Ovary (tissue), 7 donors: ENCODE measurements at regions not wholly inside any gene's neighbourhood (a gene's known extent, or its start where the extent isn't known, plus 50 kb on each side); places are given as distances from the start of the nearest gene placed in this dataset.
"Not testable (repeated sequence)": the region's sequence is repeated elsewhere in the genome, so short reads cannot be mapped to it uniquely, and the experiment has no call there.

ENCODE experiments used
- DNase-seq, 5 donors: peaks; one replicate each; pipeline ENCODE4 v3.0.0-alpha.2; 2019 to 2020
- H3K27ac ChIP-seq, 2 donors: fragments of 200-600 bp; one replicate each; pipeline versions ENCODE4 v1.5.1 to v1.8.0; 2019 to 2022
- H3K27me3 ChIP-seq: fragments of 200-600 bp; one replicate; pipeline ENCODE4 v1.8.0; 2022
- H3K36me3 ChIP-seq: fragments of 200-600 bp; sonication (generic); one replicate; pipeline ENCODE4 v1.5.1; 2019
- H3K4me1 ChIP-seq: one replicate; pipeline ENCODE4 v1.8.1; 2013; ENCODE audit warnings: mild to moderate bottlenecking, moderate library complexity; ENCODE audit not compliant: insufficient read depth
- H3K4me3 ChIP-seq: fragments of 200-600 bp; sonication (generic); one replicate; pipeline ENCODE4 v1.5.1; 2017
- H3K9me3 ChIP-seq, 2 donors: fragments of 200-600 bp in 1 of 2; sonication (generic) in 1 of 2; one replicate each; pipeline versions ENCODE4 v1.5.1 to v1.8.1; 2013 to 2019; ENCODE audit warnings: mild to moderate bottlenecking in 1 of 2, moderate library complexity in 1 of 2
- CTCF ChIP-seq, 3 donors: fragments of 450-650 bp in 2 of 3; fragments of 200-600 bp in 1 of 3; IDR thresholded peaks; one replicate each; pipeline versions ENCODE4 v1.5.1 to v1.8.0; 2016 to 2022; ENCODE audit warnings: antibody characterized with exemption in 3 of 3, mild to moderate bottlenecking in 1 of 3
- EP300 ChIP-seq: sonication (generic); formaldehyde crosslinking; IDR thresholded peaks from one replicate; pipeline ENCODE4 v1.6.1; 2017; ENCODE audit warnings: antibody characterized with exemption
- POLR2A ChIP-seq: fragments of 450-650 bp; IDR thresholded peaks from one replicate; pipeline ENCODE4 v1.6.1; 2017; ENCODE audit warnings: antibody characterized with exemption, mild to moderate bottlenecking, moderate library complexity
- WGBS, 3 donors: extraction: QIAGEN DNeasy Blood & Tissue Kit in 1 of 3; methylation state at CpG; one replicate each; pipeline versions ENCODE4 v1.1.5 to v1.1.7; 2013 to 2017; 5-methylcytosine and 5-hydroxymethylcytosine counted together
- intact Hi-C, 4 donors: fragments of 100-400 bp; cut with DNase I; formaldehyde crosslinking; loops; one replicate each; pipeline versions ENCODE4 v1.11.0 to v1.15.1; 2022 to 2023
- donor health status: DM: no; HTN: no; CAD: no; lungs with moderate emphysema.
- donor health status: DM: no; HTN: no; CAD: no.
- donor health status: Bipolar disorder and iron deficiency.
- donor health status: DM: no; HTN: no; CAD: no.
- donor health status: DM: yes; HTN: yes; CAD: no.

- Histone ChIP-seq H3K4me1 (no peaks in the 10 kb centered on the region), H3K27ac (no peak overlapping the region), H3K9me3 (no peaks in the 10 kb centered on the region), H3K4me3 (no peak overlapping the region), H3K27me3 (no peaks in the 10 kb centered on the region), H3K36me3 (no peaks in the 10 kb centered on the region)
- WGBS, 3 donors = 88 to 90% (median 88%) methylated on average over 11 of the region's 11 CpGs
- DNase-seq = no peak
- intact Hi-C loops = loop anchor here in 1 of 4 donors (5.0 kb wide), 1 partner anchor 65 kb away; no protein-coding TSS in a partner anchor
- TF ChIP-seq POLR2A (no peak), EP300 (no peak), CTCF (IDR thresholded peaks at IDR 0.05) (no peak)
Measured at GRCh38 chr20:47897461-47897860, 112.2 kb upstream of the SULF2 start.

- not testable (repeated sequence) for H3K4me1 ChIP-seq, H3K27ac ChIP-seq, H3K27me3 ChIP-seq, H3K9me3 ChIP-seq, DNase-seq, H3K4me3 ChIP-seq, H3K36me3 ChIP-seq
- intact Hi-C loops = loop anchor here in 3 of 4 donors (5.0 kb wide), 1 partner anchor 625 kb away; no protein-coding TSS in a partner anchor
- WGBS, 3 donors = 77 to 90% (median 80%) methylated on average over 4 to 5 of the region's 9 CpGs
Measured at GRCh38 chr20:47892681-47893080, 107.4 kb upstream of the SULF2 start.

GRCh38 chr20:47890708-47891107 lies 105.4 kb upstream of the SULF2 start:
- H3K9me3 ChIP-seq, DNase-seq, H3K4me1 ChIP-seq, H3K27ac ChIP-seq, H3K4me3 ChIP-seq, H3K36me3 ChIP-seq, H3K27me3 ChIP-seq: not testable (repeated sequence)
- 68 to 85% (median 79%) methylated on average over 2 to 5 of the region's 5 CpGs for WGBS, 3 donors
- intact Hi-C loops = loop anchor here in 3 of 4 donors (5.0 kb wide), 1 partner anchor 627 kb away; no protein-coding TSS in a partner anchor

GRCh38 chr20:47889751-47890150 lies 104.5 kb upstream of the SULF2 start:
- not testable (repeated sequence) for H3K9me3 ChIP-seq, H3K27me3 ChIP-seq, H3K27ac ChIP-seq, DNase-seq, H3K4me3 ChIP-seq, H3K36me3 ChIP-seq, H3K4me1 ChIP-seq
- 72 to 82% (median 80%) methylated on average over 11 to 12 of the region's 12 CpGs for WGBS, 3 donors
- intact Hi-C loops = loop anchor here in 3 of 4 donors (5.0 kb wide), 1 partner anchor 628 kb away; no protein-coding TSS in a partner anchor

GRCh38 chr20:47888351-47888750 lies 103.1 kb upstream of the SULF2 start:
- no peaks in the 10 kb centered on the region for H3K4me1 ChIP-seq
- intact Hi-C loops = no loop called here
- 92 to 94% (median 92%) methylated on average over 14 of the region's 14 CpGs for WGBS, 3 donors

GRCh38 chr20:47887477-47888080 lies 102.3 kb upstream of the SULF2 start:
- WGBS, 3 donors = 73 to 82% (median 74%) methylated on average over 10 of the region's 10 CpGs
- Histone ChIP-seq H3K9me3 (no peaks in the 10 kb centered on the region), H3K4me1 (no peaks in the 10 kb centered on the region), H3K27ac (no peak overlapping the region), H3K36me3 (no peaks in the 10 kb centered on the region), H3K4me3 (no peak overlapping the region), H3K27me3 (no peaks in the 10 kb centered on the region)
- no peak for DNase-seq
- intact Hi-C loops = no loop called here
- TF ChIP-seq EP300 = no peak
- TF ChIP-seq CTCF (IDR thresholded peaks at IDR 0.05) = no peak
- TF ChIP-seq POLR2A = no peak

More at GRCh38 chr20:47888351-47888750, 103.1 kb upstream of the SULF2 start:
- no peaks in the 10 kb centered on the region for H3K27me3 ChIP-seq
- no peak for TF ChIP-seq POLR2A
- no peak overlapping the region for H3K27ac ChIP-seq
- H3K9me3 ChIP-seq = no peaks in the 10 kb centered on the region
- DNase-seq = no peak
- no peak overlapping the region for H3K4me3 ChIP-seq
- H3K36me3 ChIP-seq = no peaks in the 10 kb centered on the region
